CD8-positive, alpha-beta memory T cell (primary cell): ENCODE measurements at regions not wholly inside any gene's neighbourhood (a gene's known extent, or its start where the extent isn't known, plus 50 kb on each side); places are given as distances from the start of the nearest gene placed in this dataset.
"Not testable (repeated sequence)": the region's sequence is repeated elsewhere in the genome, so short reads cannot be mapped to it uniquely, and the experiment has no call there.

Experiments used
- CTCF ChIA-PET: fragments of 350-600 bp; sonication (Branson Sonifier 250); formaldehyde crosslinking; loops from one replicate; lab custom pipeline; 2021; ENCODE audit warnings: antibody characterized with exemption; lab: Charles Lee
- POLR2A ChIA-PET: fragments of 350-600 bp; sonication (Branson Sonifier 250); formaldehyde crosslinking; loops from one replicate; lab custom pipeline; 2021; ENCODE audit warnings: antibody characterized with exemption; lab: Charles Lee
- DNase-seq, 5 donors: peaks; one replicate each; pipeline versions ENCODE4 v3.0.0 to v3.0.0-alpha.2; 2020 to 2022; ENCODE audit warnings: mixed read lengths in 1 of 5
- H3K27ac ChIP-seq: one replicate; pipeline ENCODE4 v1.7.0; 2013; ENCODE audit warnings: low read depth, mild to moderate bottlenecking, low read length, moderate library complexity
- H3K27me3 ChIP-seq: 2 replicates; pipeline ENCODE4 v1.7.0; 2013; ENCODE audit warnings: low read length, mild to moderate bottlenecking; ENCODE audit not compliant: insufficient read depth, poor library complexity, severe bottlenecking
- H3K36me3 ChIP-seq: 2 replicates; pipeline ENCODE4 v1.7.0; 2013; ENCODE audit warnings: mild to moderate bottlenecking, low read length, moderate library complexity; ENCODE audit not compliant: insufficient read depth
- H3K4me1 ChIP-seq: 2 replicates; pipeline ENCODE4 v1.7.0; 2013; ENCODE audit warnings: mild to moderate bottlenecking, low read length, moderate library complexity; ENCODE audit not compliant: insufficient read depth
- H3K4me3 ChIP-seq: 2 replicates; pipeline ENCODE4 v1.7.0; 2013; ENCODE audit warnings: mild to moderate bottlenecking, low read length
- H3K9me3 ChIP-seq: 2 replicates; pipeline ENCODE4 v1.7.0; 2013; ENCODE audit warnings: mild to moderate bottlenecking, low read length
- H3K27ac Mint-ChIP-seq, 8 donors: one replicate each; pipeline ENCODE4 v1.8.0; 2020 to 2021; ENCODE audit warnings: mixed read lengths in 8 of 8, mild to moderate bottlenecking in 6 of 8, inconsistent platforms in 3 of 8, moderate library complexity in 3 of 8
- H3K27me3 Mint-ChIP-seq, 2 donors: one replicate each; pipeline ENCODE4 v1.8.0; 2020 to 2021; ENCODE audit warnings: mixed read lengths in 2 of 2, mild to moderate bottlenecking in 1 of 2, moderate library complexity in 1 of 2
- H3K36me3 Mint-ChIP-seq, 3 donors: one replicate each; pipeline ENCODE4 v1.8.0; 2020 to 2021; ENCODE audit warnings: mixed read lengths in 3 of 3, inconsistent platforms in 1 of 3, mild to moderate bottlenecking in 1 of 3
- H3K4me1 Mint-ChIP-seq, 3 donors: one replicate each; pipeline ENCODE4 v1.8.0; 2020 to 2021; ENCODE audit warnings: mixed read lengths in 3 of 3, inconsistent platforms in 1 of 3, mild to moderate bottlenecking in 1 of 3
- H3K4me3 Mint-ChIP-seq, 7 donors: one replicate each; pipeline ENCODE4 v1.8.0; 2020 to 2021; ENCODE audit warnings: mixed read lengths in 7 of 7, mild to moderate bottlenecking in 6 of 7, moderate library complexity in 4 of 7, inconsistent platforms in 2 of 7
- H3K9me3 Mint-ChIP-seq, 5 donors: one replicate each; pipeline ENCODE4 v1.8.0; 2020 to 2022; ENCODE audit warnings: mixed read lengths in 5 of 5, mild to moderate bottlenecking in 3 of 5, moderate library complexity in 2 of 5, inconsistent platforms in 1 of 5

DNA sequence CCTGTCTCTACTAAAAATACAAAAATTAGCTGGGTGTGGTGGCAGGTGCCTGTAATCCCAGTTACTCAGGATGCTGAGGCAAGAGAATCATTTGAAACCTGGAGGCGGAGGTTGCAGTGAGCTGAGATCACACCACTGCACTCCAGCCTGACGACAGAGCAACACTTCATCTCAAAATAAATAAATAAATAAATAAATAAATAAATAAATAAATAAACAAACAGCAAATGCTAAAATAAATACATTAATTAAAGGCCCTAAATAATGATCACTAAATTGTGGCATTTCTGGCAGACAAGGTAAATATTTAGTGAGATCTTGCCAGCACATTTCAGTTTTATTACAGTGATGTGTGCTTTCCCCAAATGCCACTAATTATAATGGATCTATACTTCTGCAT is 427.8 kb downstream of the RND3 start:
- DNase-seq, H3K27ac Mint-ChIP-seq, H3K27ac ChIP-seq, H3K4me1 Mint-ChIP-seq, H3K36me3 Mint-ChIP-seq, H3K9me3 ChIP-seq, H3K27me3 Mint-ChIP-seq, H3K9me3 Mint-ChIP-seq, H3K27me3 ChIP-seq, H3K36me3 ChIP-seq, H3K4me1 ChIP-seq, H3K4me3 ChIP-seq, CTCF ChIA-PET, POLR2A ChIA-PET: not testable (repeated sequence)
- H3K4me3 Mint-ChIP-seq, result peak overlapping the region in 1 of 7 donors; percentile 40

DNA sequence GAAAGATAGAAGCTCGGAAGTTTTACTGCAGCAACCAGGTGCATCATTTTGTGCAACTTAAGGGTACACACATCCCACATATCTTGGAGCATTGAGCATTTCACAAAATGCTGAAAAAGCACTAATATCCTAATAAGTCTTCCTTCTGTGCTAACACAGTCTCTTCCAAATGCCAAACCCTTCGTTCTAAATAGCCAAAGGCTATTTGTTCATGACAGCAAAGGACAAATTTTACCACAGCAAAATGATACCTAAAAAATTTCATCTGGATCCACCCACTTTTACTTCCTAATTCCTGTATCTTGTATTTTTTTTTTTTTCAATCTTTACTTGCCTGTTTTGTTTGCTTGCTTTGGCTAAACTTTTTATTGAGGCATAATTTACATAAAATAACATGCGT is 435.0 kb downstream of the RND3 start:
- POLR2A ChIA-PET, result no interaction called here

DNA sequence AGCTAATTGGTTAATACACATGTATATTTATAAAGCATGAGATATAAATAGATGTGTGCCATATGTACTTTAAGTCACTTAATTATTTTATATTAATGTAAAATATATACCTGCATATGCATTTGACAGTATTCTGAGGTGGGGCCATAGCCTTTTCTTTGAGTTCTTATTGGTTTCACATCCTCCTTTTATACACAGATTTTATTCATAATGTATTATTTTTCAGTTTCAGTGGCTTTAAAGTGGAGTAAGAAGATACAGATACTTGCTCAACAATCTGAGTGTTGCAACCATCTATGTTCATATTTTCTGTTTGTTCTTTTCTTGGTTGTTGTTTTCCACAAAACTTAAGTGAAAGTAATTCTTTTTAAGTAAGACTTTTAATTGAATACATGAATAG is 436.5 kb downstream of the RND3 start:
- H3K4me3 Mint-ChIP-seq, result no peak overlapping the region
- peaks cover 0 to 5% (median 5%) of the 10 kb centered on the region in 5 donors for H3K9me3 Mint-ChIP-seq
- Histone ChIP-seq H3K9me3 (no peaks in the 10 kb centered on the region), H3K27me3 (no peaks in the 10 kb centered on the region), H3K27ac (no peak overlapping the region), H3K4me1 (no peaks in the 10 kb centered on the region), H3K4me3 (no peak overlapping the region), H3K36me3 (no peaks in the 10 kb centered on the region)
- ChIA-PET CTCF (no interaction called here), POLR2A (no interaction called here)
- H3K36me3 Mint-ChIP-seq, result no peaks in the 10 kb centered on the region
- no peaks in the 10 kb centered on the region for H3K27me3 Mint-ChIP-seq
- no peaks in the 10 kb centered on the region for H3K4me1 Mint-ChIP-seq
- no peak overlapping the region for H3K27ac Mint-ChIP-seq
- DNase-seq, result no peak

More for the DNA sequence above, 435.0 kb downstream of the RND3 start:
- Histone ChIP-seq H3K4me3 (no peak overlapping the region), H3K4me1 (no peaks in the 10 kb centered on the region), H3K9me3 (no peaks in the 10 kb centered on the region), H3K36me3 (no peaks in the 10 kb centered on the region), H3K27ac (no peak overlapping the region), H3K27me3 (no peaks in the 10 kb centered on the region)
- Mint-ChIP-seq H3K27ac (no peak overlapping the region), H3K27me3 (no peaks in the 10 kb centered on the region), H3K4me1 (no peaks in the 10 kb centered on the region), H3K4me3 (no peak overlapping the region), H3K9me3 (peaks cover 0 to 5% (median 5%) of the 10 kb centered on the region in 5 donors), H3K36me3 (no peaks in the 10 kb centered on the region)
- CTCF ChIA-PET, result no interaction called here
- no peak for DNase-seq

DNA sequence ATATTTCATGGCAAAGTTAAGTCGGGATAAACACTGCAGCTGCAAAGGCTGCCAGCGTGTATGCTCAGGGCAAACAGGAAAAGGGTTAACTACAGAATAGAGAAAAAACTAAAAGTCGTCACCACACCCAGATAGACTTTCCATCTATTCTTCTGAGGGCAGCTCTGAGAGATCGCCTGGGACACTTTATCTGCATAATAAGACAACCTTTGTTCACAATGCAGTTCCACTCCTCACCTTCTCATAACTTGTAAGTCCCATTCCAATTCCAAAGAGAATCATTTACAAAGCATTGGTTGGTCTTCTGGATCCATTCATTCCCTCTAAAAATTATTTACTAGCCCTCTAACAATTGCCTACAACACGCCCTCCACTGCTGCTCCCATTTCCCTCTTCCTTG is 437.4 kb downstream of the RND3 start:
- H3K36me3 ChIP-seq, result no peaks in the 10 kb centered on the region
- no peak overlapping the region for H3K27ac ChIP-seq
- Mint-ChIP-seq H3K4me1 (no peaks in the 10 kb centered on the region), H3K9me3 (peaks cover 0 to 5% (median 2%) of the 10 kb centered on the region in 5 donors), H3K27me3 (no peaks in the 10 kb centered on the region), H3K36me3 (no peaks in the 10 kb centered on the region), H3K27ac (no peak overlapping the region), H3K4me3 (no peak overlapping the region)
- no peaks in the 10 kb centered on the region for H3K27me3 ChIP-seq
- ChIA-PET POLR2A (no interaction called here), CTCF (no interaction called here)
- no peaks in the 10 kb centered on the region for H3K4me1 ChIP-seq
- H3K4me3 ChIP-seq, result no peak overlapping the region
- H3K9me3 ChIP-seq, result no peaks in the 10 kb centered on the region
- DNase-seq, result no peak

DNA sequence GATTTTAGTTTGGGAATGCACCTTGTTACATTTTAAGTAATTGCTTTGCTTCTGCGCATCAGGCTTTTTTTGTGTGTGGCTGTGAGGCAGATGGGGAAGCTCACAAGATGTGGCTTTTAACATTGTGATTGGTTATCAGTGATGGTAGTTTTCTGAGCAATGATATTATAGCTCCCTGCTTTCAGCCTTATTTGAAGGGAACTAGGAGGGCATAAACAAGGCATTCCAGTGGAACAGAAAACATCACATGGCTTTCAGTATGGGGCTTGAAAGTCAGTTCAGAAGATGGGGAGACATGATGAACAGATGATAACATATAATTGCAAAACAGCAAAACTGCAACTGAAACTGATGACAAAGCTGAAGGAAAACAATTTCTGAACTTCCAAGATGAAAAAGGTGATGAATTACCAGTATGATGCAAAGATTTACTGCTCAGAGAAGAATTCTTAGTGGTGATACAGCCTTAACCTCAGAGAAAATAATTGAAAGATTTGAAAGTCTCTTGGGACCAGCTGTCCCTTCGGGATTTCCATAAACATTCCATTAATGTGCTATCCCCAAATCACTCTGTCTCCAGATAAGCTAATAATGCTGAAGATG is 439.7 kb downstream of the RND3 start:
- Mint-ChIP-seq H3K36me3 (no peaks in the 10 kb centered on the region), H3K4me3 (no peak overlapping the region), H3K4me1 (no peaks in the 10 kb centered on the region), H3K9me3 (peaks cover 0 to 5% (median 2%) of the 10 kb centered on the region in 5 donors), H3K27me3 (no peaks in the 10 kb centered on the region), H3K27ac (no peak overlapping the region)
- Histone ChIP-seq H3K9me3 (no peaks in the 10 kb centered on the region), H3K27ac (no peak overlapping the region), H3K4me3 (no peak overlapping the region), H3K36me3 (no peaks in the 10 kb centered on the region), H3K27me3 (no peaks in the 10 kb centered on the region), H3K4me1 (no peaks in the 10 kb centered on the region)
- ChIA-PET POLR2A (no interaction called here), CTCF (no interaction called here)
- no peak for DNase-seq

DNA sequence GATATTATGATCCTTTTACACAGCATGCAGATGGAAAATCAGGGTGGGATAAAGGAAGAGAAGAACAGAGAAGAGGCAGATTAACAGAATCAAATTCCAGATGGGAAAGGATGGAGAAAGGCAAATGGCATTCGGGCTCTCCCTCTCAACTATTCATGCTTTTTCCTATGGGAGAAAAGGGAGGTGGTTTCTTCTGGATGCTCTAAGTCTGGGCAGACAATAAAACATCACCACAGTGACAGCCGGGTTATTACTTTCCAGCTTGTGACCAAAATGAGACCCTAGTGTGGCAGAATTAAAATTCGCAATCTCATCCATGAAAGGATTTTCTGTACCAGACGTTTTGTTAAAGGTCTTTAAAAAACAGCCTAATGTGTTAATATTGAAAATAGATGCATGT is 440.7 kb downstream of the RND3 start:
- no peaks in the 10 kb centered on the region for H3K9me3 ChIP-seq
- no peak overlapping the region for H3K4me3 ChIP-seq
- H3K27me3 ChIP-seq, result no peaks in the 10 kb centered on the region
- H3K36me3 ChIP-seq, result no peaks in the 10 kb centered on the region
- Mint-ChIP-seq H3K27ac (no peak overlapping the region), H3K9me3 (peaks cover 0 to 6% (median 2%) of the 10 kb centered on the region in 5 donors), H3K27me3 (no peaks in the 10 kb centered on the region), H3K36me3 (no peaks in the 10 kb centered on the region), H3K4me1 (no peaks in the 10 kb centered on the region), H3K4me3 (no peak overlapping the region)
- ChIA-PET CTCF (no interaction called here), POLR2A (no interaction called here)
- no peak for DNase-seq
- no peak overlapping the region for H3K27ac ChIP-seq
- H3K4me1 ChIP-seq, result no peaks in the 10 kb centered on the region

DNA sequence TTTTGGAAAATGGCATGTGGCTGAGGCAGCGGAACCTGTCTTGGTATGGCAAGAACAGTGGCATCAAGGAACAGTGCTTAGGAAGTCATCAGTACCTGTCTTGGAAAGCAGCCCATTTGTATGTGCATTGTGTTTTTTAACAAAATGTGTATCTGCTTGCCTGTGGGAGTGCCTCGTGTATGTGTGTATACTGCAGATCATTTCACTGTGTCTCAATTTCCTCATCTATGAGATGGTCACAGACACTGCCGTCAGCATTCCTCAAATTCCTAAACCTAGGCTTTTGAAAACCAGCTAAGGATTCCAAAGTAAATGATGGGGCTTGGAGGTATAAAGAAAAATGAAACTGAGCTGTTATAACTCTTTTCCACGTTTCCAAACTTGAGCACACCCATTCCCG is 441.3 kb downstream of the RND3 start:
- Histone ChIP-seq H3K27me3 (no peaks in the 10 kb centered on the region), H3K9me3 (no peaks in the 10 kb centered on the region), H3K36me3 (no peaks in the 10 kb centered on the region), H3K4me1 (no peaks in the 10 kb centered on the region), H3K27ac (no peak overlapping the region), H3K4me3 (no peak overlapping the region)
- ChIA-PET CTCF (no interaction called here), POLR2A (no interaction called here)
- no peak for DNase-seq
- H3K27ac Mint-ChIP-seq, result no peak overlapping the region
- no peaks in the 10 kb centered on the region for H3K36me3 Mint-ChIP-seq
- H3K4me3 Mint-ChIP-seq, result no peak overlapping the region
- H3K4me1 Mint-ChIP-seq, result no peaks in the 10 kb centered on the region
- peaks cover 0 to 5% (median 2%) of the 10 kb centered on the region in 5 donors for H3K9me3 Mint-ChIP-seq
- no peaks in the 10 kb centered on the region for H3K27me3 Mint-ChIP-seq

DNA sequence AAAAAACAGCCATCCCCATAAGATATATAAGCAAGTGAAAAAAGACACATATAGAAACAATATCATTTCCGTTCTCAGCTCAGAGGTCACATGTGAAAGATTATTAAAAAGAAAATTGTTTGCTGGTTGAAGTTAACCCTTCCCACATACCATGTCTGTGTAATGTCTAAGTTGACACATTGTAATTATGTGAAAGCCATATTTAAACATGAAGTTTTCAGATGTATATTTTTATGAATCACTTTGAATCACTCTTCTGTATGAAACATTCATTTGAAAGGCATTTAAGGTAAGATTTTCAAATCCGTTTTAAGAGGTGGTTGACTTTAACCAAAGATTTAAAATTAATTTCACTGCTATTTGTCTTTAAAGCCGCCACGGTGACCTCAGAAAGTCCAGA is 441.9 kb downstream of the RND3 start:
- no peaks in the 10 kb centered on the region for H3K4me1 ChIP-seq
- no peak for DNase-seq
- ChIA-PET POLR2A (no interaction called here), CTCF (no interaction called here)
- Mint-ChIP-seq H3K9me3 (peaks cover 0 to 5% (median 2%) of the 10 kb centered on the region in 5 donors), H3K27me3 (no peaks in the 10 kb centered on the region), H3K27ac (no peak overlapping the region), H3K4me1 (no peaks in the 10 kb centered on the region), H3K4me3 (no peak overlapping the region), H3K36me3 (no peaks in the 10 kb centered on the region)
- H3K4me3 ChIP-seq, result no peak overlapping the region
- no peaks in the 10 kb centered on the region for H3K9me3 ChIP-seq
- H3K27ac ChIP-seq, result no peak overlapping the region
- H3K36me3 ChIP-seq, result no peaks in the 10 kb centered on the region
- H3K27me3 ChIP-seq, result no peaks in the 10 kb centered on the region

DNA sequence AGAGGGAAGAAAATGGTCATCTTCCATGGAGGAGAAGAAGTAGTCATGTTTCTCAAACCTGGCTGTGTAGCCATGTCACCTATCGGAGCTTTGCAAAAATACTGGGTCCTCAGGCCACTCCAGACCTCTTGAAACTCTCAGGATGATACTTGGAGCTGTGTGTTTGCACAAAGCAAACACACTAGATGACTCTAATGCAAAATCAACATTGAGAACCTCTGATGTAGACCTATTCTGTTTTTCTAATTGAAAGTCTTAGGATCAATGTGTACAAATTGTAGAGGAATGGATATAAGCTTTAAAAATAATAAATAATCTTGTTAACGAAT is 444.3 kb downstream of the RND3 start:
- no peaks in the 10 kb centered on the region for H3K4me1 Mint-ChIP-seq
- Histone ChIP-seq H3K36me3 (no peaks in the 10 kb centered on the region), H3K4me1 (no peaks in the 10 kb centered on the region), H3K27ac (no peak overlapping the region), H3K27me3 (no peaks in the 10 kb centered on the region), H3K4me3 (no peak overlapping the region), H3K9me3 (no peaks in the 10 kb centered on the region)
- H3K27me3 Mint-ChIP-seq, result no peaks in the 10 kb centered on the region
- CTCF ChIA-PET, result no interaction called here
- peaks cover 0 to 13% (median 0%) of the 10 kb centered on the region in 5 donors for H3K9me3 Mint-ChIP-seq
- no peak overlapping the region for H3K4me3 Mint-ChIP-seq
- POLR2A ChIA-PET, result no interaction called here
- no peak overlapping the region for H3K27ac Mint-ChIP-seq
- no peak for DNase-seq
- no peaks in the 10 kb centered on the region for H3K36me3 Mint-ChIP-seq
